ENCODE measurements at regions not wholly inside any gene's neighbourhood (a gene's known extent, or its start where the extent isn't known, plus 50 kb on each side); places are given as distances from the start of the nearest gene placed in this dataset.

GRCh38 chr2:133975676-133976428 lies 278.0 kb upstream of the MGAT5 start:
- intact Hi-C loops (cut with DNase I), result no loop called here
- peaks cover 0 to 13% (median 4%) of the 10 kb centered on the region in 4 donors for H3K4me1 ChIP-seq
- H3K27ac ChIP-seq, result no peak overlapping the region
- H3K9me3 ChIP-seq, result no peaks in the 10 kb centered on the region
- no peak for DNase-seq
- 44% methylated on average over 2 of the region's 2 CpGs for WGBS, 2 donors
- no peaks in the 10 kb centered on the region for H3K27me3 ChIP-seq
- no peaks in the 10 kb centered on the region for H3K36me3 ChIP-seq
- no peak for TF ChIP-seq POLR2A (IDR thresholded peaks at IDR 0.05)
- no peak for TF ChIP-seq EP300 (IDR thresholded peaks at IDR 0.05)
- TF ChIP-seq POLR2AphosphoS5 (IDR thresholded peaks at IDR 0.05), result no peak
- TF ChIP-seq, protein P1, sequence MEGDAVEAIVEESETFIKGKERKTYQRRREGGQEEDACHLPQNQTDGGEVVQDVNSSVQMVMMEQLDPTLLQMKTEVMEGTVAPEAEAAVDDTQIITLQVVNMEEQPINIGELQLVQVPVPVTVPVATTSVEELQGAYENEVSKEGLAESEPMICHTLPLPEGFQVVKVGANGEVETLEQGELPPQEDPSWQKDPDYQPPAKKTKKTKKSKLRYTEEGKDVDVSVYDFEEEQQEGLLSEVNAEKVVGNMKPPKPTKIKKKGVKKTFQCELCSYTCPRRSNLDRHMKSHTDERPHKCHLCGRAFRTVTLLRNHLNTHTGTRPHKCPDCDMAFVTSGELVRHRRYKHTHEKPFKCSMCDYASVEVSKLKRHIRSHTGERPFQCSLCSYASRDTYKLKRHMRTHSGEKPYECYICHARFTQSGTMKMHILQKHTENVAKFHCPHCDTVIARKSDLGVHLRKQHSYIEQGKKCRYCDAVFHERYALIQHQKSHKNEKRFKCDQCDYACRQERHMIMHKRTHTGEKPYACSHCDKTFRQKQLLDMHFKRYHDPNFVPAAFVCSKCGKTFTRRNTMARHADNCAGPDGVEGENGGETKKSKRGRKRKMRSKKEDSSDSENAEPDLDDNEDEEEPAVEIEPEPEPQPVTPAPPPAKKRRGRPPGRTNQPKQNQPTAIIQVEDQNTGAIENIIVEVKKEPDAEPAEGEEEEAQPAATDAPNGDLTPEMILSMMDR (IDR thresholded peaks at IDR 0.05), result no peak
- H3K4me3 ChIP-seq, result no peak overlapping the region

DNA sequence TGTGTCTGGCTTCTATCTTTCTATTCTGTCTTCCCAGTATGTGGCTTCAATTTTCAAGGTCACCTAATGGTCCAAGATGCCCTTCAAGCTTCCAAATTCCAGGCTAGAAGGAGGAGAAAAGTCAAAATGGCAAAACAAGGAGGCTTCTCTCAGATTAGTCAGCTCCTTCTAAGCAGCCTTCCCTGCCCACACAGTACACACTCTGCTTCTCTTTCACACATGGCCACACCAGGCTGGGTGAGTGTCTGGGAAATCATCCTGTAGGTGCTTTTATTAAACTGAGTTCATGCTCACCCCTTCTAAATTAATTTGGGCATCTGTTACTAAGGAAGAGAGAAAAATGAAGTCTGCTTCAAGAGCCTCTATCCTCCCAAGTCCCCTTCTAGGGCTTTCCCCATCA lies 277.2 kb upstream of the MGAT5 start:
- H3K9me3 ChIP-seq, result no peaks in the 10 kb centered on the region
- intact Hi-C loops (cut with DNase I), result no loop called here
- TF ChIP-seq POLR2A (IDR thresholded peaks at IDR 0.05) (no peak), EP300 (IDR thresholded peaks at IDR 0.05) (no peak), POLR2AphosphoS5 (IDR thresholded peaks at IDR 0.05) (no peak)
- TF ChIP-seq, protein P1 (IDR thresholded peaks at IDR 0.05), result no peak
- H3K4me3 ChIP-seq, result no peak overlapping the region
- no peaks in the 10 kb centered on the region for H3K36me3 ChIP-seq
- no peak overlapping the region for H3K27ac ChIP-seq
- no peaks in the 10 kb centered on the region for H3K27me3 ChIP-seq
- H3K4me1 ChIP-seq, result peaks cover 0 to 13% (median 4%) of the 10 kb centered on the region in 4 donors
- DNase-seq, result no peak

DNA sequence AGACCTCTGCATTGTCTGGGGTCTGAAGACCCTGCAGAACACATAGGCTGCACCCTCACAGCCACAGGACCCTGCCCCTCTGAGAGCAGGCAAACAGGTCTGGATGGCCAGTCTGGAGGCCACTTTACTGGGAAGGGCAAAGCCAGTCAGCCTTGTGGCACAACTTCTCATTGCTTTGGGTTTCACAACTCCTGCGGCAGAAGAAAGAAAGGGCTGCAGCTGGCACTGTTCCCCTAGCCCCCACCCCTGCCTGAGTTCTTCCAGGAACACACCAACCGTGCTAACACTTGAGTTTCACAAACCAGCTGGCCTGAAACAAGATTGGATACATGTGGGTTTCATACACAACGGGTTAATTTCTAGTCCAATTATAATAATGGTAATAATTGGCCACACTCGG lies 276.5 kb upstream of the MGAT5 start:
- no peaks in the 10 kb centered on the region for H3K27me3 ChIP-seq
- TF ChIP-seq, protein P1 (IDR thresholded peaks at IDR 0.05), result no peak
- no peak for TF ChIP-seq POLR2A (IDR thresholded peaks at IDR 0.05)
- no peak for TF ChIP-seq EP300 (IDR thresholded peaks at IDR 0.05)
- TF ChIP-seq POLR2AphosphoS5 (IDR thresholded peaks at IDR 0.05), result no peak
- no peaks in the 10 kb centered on the region for H3K36me3 ChIP-seq
- no peak overlapping the region for H3K27ac ChIP-seq
- intact Hi-C loops (cut with DNase I), result no loop called here
- WGBS, 2 donors, result 69 to 73% methylated on average over 4 of the region's 4 CpGs
- peaks cover 0 to 13% (median 4%) of the 10 kb centered on the region in 4 donors for H3K4me1 ChIP-seq
- DNase-seq, result no peak
- no peak overlapping the region for H3K4me3 ChIP-seq
- no peaks in the 10 kb centered on the region for H3K9me3 ChIP-seq

- TF ChIP-seq POLR2A (IDR thresholded peaks at IDR 0.05), result no peak
- TF ChIP-seq, protein P1 (IDR thresholded peaks at IDR 0.05), result no peak
- no peak for TF ChIP-seq POLR2AphosphoS5 (IDR thresholded peaks at IDR 0.05)
- no peak for TF ChIP-seq EP300 (IDR thresholded peaks at IDR 0.05)
- Histone ChIP-seq H3K4me1 (no peaks in the 10 kb centered on the region), H3K4me3 (no peak overlapping the region), H3K27me3 (no peaks in the 10 kb centered on the region), H3K9me3 (no peaks in the 10 kb centered on the region), H3K36me3 (no peaks in the 10 kb centered on the region), H3K27ac (no peak overlapping the region)
- DNase-seq, result no peak
- intact Hi-C loops (cut with DNase I), result loop anchor here (10.0 kb wide), 1 partner anchor 453 kb away; no protein-coding TSS in a partner anchor
- WGBS, 2 donors, result 17 to 66% methylated on average over 6 of the region's 6 CpGs
These were observed 271.6 kb upstream of the MGAT5 start for GRCh38 chr2:133982256-133982655.
